ENCODE measurements at regions not wholly inside any gene's neighbourhood (a gene's known extent, or its start where the extent isn't known, plus 50 kb on each side); places are given as distances from the start of the nearest gene placed in this dataset.

DNA sequence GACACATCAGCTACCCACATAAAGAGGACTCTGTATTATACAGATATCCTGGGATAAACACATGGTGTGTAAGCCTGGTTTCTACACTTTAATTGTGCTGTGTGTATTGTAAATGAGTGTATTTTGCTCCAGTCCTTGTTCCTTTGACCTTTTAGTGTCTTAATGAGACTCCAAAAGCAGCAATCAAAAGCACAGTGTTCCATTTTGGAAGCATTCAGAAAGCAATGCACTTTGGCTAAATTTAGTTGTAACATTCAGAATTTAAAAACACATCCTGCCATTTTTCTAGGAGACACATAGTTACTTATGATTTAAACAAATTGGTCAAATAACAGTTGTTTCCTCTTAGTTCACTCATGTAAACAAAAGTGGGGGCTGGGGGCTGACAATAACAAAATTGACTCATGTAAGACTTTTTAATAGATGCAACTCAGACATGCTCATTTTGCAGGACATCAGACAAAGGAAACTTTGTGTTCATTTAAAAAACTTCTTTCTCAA is 122.2 kb downstream of the GPR37 start:
- no peaks in the 10 kb centered on the region for H3K4me1 ChIP-seq (ENCODE audit: control insufficient read depth, insufficient read depth, low read length)
- Mint-ChIP-seq H3K27me3 (ENCODE audit: low read depth in 2 of 2) (no peaks in the 10 kb centered on the region), H3K27ac (no peak overlapping the region), H3K4me3 (no peak overlapping the region), H3K9me3 (peaks cover 2 to 8% of the 10 kb centered on the region in 2 donors), H3K36me3 (no peaks in the 10 kb centered on the region), H3K4me1 (no peaks in the 10 kb centered on the region)
- H3K4me3 ChIP-seq (ENCODE audit: low read length): no peak overlapping the region
- DNase-seq (no peak), ATAC-seq (no peak)
- H3K9me3 ChIP-seq (ENCODE audit: control insufficient read depth, insufficient read depth, low read length): no peaks in the 10 kb centered on the region
- intact Hi-C loops (cut with micrococcal nuclease): no loop called here
- H3K36me3 ChIP-seq (ENCODE audit: control insufficient read depth, insufficient read depth, low read length): no peaks in the 10 kb centered on the region
- TF ChIP-seq, protein P1, sequence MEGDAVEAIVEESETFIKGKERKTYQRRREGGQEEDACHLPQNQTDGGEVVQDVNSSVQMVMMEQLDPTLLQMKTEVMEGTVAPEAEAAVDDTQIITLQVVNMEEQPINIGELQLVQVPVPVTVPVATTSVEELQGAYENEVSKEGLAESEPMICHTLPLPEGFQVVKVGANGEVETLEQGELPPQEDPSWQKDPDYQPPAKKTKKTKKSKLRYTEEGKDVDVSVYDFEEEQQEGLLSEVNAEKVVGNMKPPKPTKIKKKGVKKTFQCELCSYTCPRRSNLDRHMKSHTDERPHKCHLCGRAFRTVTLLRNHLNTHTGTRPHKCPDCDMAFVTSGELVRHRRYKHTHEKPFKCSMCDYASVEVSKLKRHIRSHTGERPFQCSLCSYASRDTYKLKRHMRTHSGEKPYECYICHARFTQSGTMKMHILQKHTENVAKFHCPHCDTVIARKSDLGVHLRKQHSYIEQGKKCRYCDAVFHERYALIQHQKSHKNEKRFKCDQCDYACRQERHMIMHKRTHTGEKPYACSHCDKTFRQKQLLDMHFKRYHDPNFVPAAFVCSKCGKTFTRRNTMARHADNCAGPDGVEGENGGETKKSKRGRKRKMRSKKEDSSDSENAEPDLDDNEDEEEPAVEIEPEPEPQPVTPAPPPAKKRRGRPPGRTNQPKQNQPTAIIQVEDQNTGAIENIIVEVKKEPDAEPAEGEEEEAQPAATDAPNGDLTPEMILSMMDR (IDR thresholded peaks at IDR 0.05): no peak
- no peaks in the 10 kb centered on the region for H3K27me3 ChIP-seq (ENCODE audit: control insufficient read depth, insufficient read depth, low read length)
- H3K27ac ChIP-seq (ENCODE audit: low read length): no peak overlapping the region

DNA sequence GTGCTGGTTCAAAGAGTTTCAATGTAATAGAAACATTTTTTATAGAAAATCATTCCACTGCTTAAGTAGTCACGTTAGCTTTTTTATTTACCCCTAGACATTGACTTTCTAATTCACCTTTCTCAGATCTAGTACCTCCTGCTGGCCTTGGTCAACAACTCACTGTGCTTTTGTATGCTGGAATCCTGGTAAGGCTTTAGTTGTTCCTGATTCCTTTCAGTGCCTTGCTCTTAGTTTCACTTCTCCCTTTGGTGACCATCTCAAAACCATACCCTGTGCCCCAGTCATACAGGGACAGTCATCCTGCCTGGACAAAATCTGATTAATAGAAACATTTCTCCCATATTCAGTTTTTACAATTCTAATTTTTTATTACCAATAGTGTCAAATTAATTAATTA is 130.2 kb downstream of the GPR37 start:
- Mint-ChIP-seq H3K27me3 (ENCODE audit: low read depth in 2 of 2) (no peaks in the 10 kb centered on the region), H3K4me1 (no peaks in the 10 kb centered on the region), H3K27ac (no peak overlapping the region), H3K4me3 (no peak overlapping the region), H3K36me3 (no peaks in the 10 kb centered on the region), H3K9me3 (peaks cover 8 to 17% of the 10 kb centered on the region in 2 donors)
- ATAC-seq: no peak
- H3K36me3 ChIP-seq (ENCODE audit: control insufficient read depth, insufficient read depth, low read length): no peaks in the 10 kb centered on the region
- H3K4me1 ChIP-seq (ENCODE audit: control insufficient read depth, insufficient read depth, low read length): no peaks in the 10 kb centered on the region
- peaks cover 2% of the 10 kb centered on the region for H3K9me3 ChIP-seq (ENCODE audit: control insufficient read depth, insufficient read depth, low read length)
- no peak overlapping the region for H3K27ac ChIP-seq (ENCODE audit: low read length)
- WGBS (ENCODE audit: insufficient coverage): 100% methylated on average over 1 of the region's 1 CpG
- TF ChIP-seq, protein P1 (IDR thresholded peaks at IDR 0.05): no peak
- intact Hi-C loops (cut with micrococcal nuclease): no loop called here
- no peak overlapping the region for H3K4me3 ChIP-seq (ENCODE audit: low read length)
- no peaks in the 10 kb centered on the region for H3K27me3 ChIP-seq (ENCODE audit: control insufficient read depth, insufficient read depth, low read length)
- DNase-seq: no peak

GRCh38 chr7:124633740-124634139 is 131.9 kb downstream of the GPR37 start:
- TF ChIP-seq, protein P1 (IDR thresholded peaks at IDR 0.05): no peak
- H3K4me1 Mint-ChIP-seq: no peaks in the 10 kb centered on the region
- H3K27me3 Mint-ChIP-seq (ENCODE audit: low read depth in 2 of 2): no peaks in the 10 kb centered on the region
- no peak overlapping the region for H3K4me3 ChIP-seq (ENCODE audit: low read length)
- no peaks in the 10 kb centered on the region for H3K27me3 ChIP-seq (ENCODE audit: control insufficient read depth, insufficient read depth, low read length)
- DNase-seq (no peak), ATAC-seq (no peak)
- H3K36me3 ChIP-seq (ENCODE audit: control insufficient read depth, insufficient read depth, low read length): no peaks in the 10 kb centered on the region
- no peak overlapping the region for H3K27ac ChIP-seq (ENCODE audit: low read length)
- intact Hi-C loops (cut with micrococcal nuclease): no loop called here
- peaks cover 2% of the 10 kb centered on the region for H3K9me3 ChIP-seq (ENCODE audit: control insufficient read depth, insufficient read depth, low read length)
- H3K36me3 Mint-ChIP-seq: no peaks in the 10 kb centered on the region
- 88% methylated on average over 6 of the region's 6 CpGs for WGBS (ENCODE audit: insufficient coverage)
- H3K27ac Mint-ChIP-seq: no peak overlapping the region
- no peak overlapping the region for H3K4me3 Mint-ChIP-seq
- H3K9me3 Mint-ChIP-seq: peaks cover 10 to 13% of the 10 kb centered on the region in 2 donors
- H3K4me1 ChIP-seq (ENCODE audit: control insufficient read depth, insufficient read depth, low read length): no peaks in the 10 kb centered on the region

DNA sequence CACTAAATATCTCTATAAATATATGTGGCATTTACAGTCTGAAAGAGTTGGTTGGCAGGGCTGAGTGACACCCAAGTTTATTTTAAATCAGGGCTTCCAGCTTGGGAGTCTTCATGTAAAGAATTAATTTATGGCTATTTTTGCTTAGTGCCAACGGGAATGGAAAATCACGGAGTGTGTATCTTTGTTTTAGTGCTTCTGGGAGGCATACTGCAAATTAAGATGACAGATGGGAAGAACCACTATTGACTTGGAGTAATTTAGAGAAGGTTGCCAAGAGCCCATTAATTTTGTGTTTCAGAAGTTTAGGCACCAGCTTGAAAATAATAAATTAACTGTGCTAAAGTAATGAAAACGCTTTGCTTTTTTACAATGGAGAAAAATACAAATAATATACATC is 135.2 kb downstream of the GPR37 start:
- TF ChIP-seq, protein P1 (IDR thresholded peaks at IDR 0.05): no peak
- no peak for DNase-seq
- Mint-ChIP-seq H3K27me3 (ENCODE audit: low read depth in 2 of 2) (no peaks in the 10 kb centered on the region), H3K4me1 (no peaks in the 10 kb centered on the region), H3K36me3 (no peaks in the 10 kb centered on the region), H3K4me3 (no peak overlapping the region), H3K27ac (no peak overlapping the region), H3K9me3 (peaks cover 5 to 13% of the 10 kb centered on the region in 2 donors)
- no peaks in the 10 kb centered on the region for H3K4me1 ChIP-seq (ENCODE audit: control insufficient read depth, insufficient read depth, low read length)
- H3K4me3 ChIP-seq (ENCODE audit: low read length): no peak overlapping the region
- ATAC-seq: no peak
- no peaks in the 10 kb centered on the region for H3K27me3 ChIP-seq (ENCODE audit: control insufficient read depth, insufficient read depth, low read length)
- peaks cover 2% of the 10 kb centered on the region for H3K9me3 ChIP-seq (ENCODE audit: control insufficient read depth, insufficient read depth, low read length)
- 91% methylated on average over 2 of the region's 3 CpGs for WGBS (ENCODE audit: insufficient coverage)
- intact Hi-C loops (cut with micrococcal nuclease): no loop called here
- H3K36me3 ChIP-seq (ENCODE audit: control insufficient read depth, insufficient read depth, low read length): no peaks in the 10 kb centered on the region
- H3K27ac ChIP-seq (ENCODE audit: low read length): no peak overlapping the region

Measured in natural killer cell (primary cell).